ENCODE measurements at regions not wholly inside any gene's neighbourhood (a gene's known extent, or its start where the extent isn't known, plus 50 kb on each side); places are given as distances from the start of the nearest gene placed in this dataset.

DNA sequence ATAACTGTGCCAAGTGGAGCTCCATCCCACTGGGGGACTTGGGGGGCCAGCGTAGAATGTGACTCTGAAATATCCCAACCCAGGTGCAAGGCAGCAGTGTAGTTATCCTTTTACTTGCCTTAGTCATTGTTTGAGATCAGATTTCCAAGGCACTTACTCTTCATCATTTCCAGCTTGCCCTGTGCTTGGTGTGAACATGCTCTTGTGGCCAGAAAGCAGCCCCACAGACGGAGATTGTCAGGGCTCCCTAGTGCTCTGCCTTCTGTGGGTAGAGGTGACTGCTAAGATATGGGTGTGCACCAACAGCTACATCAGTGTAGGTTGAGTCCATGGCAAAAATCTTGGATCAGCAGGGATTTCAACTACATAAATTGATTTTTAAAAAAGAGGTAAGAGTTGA, 2010.0 kb upstream of the PIK3C3 start:
- TF ChIP-seq, protein P1, sequence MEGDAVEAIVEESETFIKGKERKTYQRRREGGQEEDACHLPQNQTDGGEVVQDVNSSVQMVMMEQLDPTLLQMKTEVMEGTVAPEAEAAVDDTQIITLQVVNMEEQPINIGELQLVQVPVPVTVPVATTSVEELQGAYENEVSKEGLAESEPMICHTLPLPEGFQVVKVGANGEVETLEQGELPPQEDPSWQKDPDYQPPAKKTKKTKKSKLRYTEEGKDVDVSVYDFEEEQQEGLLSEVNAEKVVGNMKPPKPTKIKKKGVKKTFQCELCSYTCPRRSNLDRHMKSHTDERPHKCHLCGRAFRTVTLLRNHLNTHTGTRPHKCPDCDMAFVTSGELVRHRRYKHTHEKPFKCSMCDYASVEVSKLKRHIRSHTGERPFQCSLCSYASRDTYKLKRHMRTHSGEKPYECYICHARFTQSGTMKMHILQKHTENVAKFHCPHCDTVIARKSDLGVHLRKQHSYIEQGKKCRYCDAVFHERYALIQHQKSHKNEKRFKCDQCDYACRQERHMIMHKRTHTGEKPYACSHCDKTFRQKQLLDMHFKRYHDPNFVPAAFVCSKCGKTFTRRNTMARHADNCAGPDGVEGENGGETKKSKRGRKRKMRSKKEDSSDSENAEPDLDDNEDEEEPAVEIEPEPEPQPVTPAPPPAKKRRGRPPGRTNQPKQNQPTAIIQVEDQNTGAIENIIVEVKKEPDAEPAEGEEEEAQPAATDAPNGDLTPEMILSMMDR (IDR thresholded peaks at IDR 0.05): no peak
- no peak for TF ChIP-seq POLR2A (IDR thresholded peaks at IDR 0.05)
